ENCODE measurements at regions not wholly inside any gene's neighbourhood (a gene's known extent, or its start where the extent isn't known, plus 50 kb on each side); places are given as distances from the start of the nearest gene placed in this dataset.

- DNase-seq (ENCODE audit: low spot score) = no peak
Observed at GRCh38 chr14:100955201-100955600, 51.7 kb upstream of the RTL1 start.

GRCh38 chr14:100962494-100962893 lies 59.0 kb upstream of the RTL1 start:
- DNase-seq (ENCODE audit: low spot score) = no peak

GRCh38 chr14:100965296-100965695 lies 61.8 kb upstream of the RTL1 start:
- no peak for DNase-seq (ENCODE audit: low spot score)

- DNase-seq (ENCODE audit: low spot score) = no peak
Observed at GRCh38 chr14:100967178-100967577, 63.7 kb upstream of the RTL1 start.

GRCh38 chr14:100967930-100968329 lies 64.4 kb upstream of the RTL1 start:
- DNase-seq (ENCODE audit: low spot score) = no peak

- no peak for DNase-seq (ENCODE audit: low spot score)
Observed at GRCh38 chr14:100972118-100972897, 68.8 kb upstream of the RTL1 start.

- DNase-seq (ENCODE audit: low spot score) = no peak
Observed at GRCh38 chr14:100975671-100976070, 72.1 kb upstream of the RTL1 start.

GRCh38 chr14:100979079-100979478 lies 75.6 kb upstream of the RTL1 start:
- DNase-seq (ENCODE audit: low spot score) = no peak

GRCh38 chr14:100979780-100980179 lies 76.3 kb upstream of the RTL1 start:
- DNase-seq (ENCODE audit: low spot score) = no peak

GRCh38 chr14:100980823-100981222 lies 77.3 kb upstream of the RTL1 start:
- DNase-seq (ENCODE audit: low spot score) = no peak

GRCh38 chr14:100981809-100982208 lies 78.3 kb upstream of the RTL1 start:
- DNase-seq (ENCODE audit: low spot score) = no peak

- no peak for DNase-seq (ENCODE audit: low spot score)
Observed at GRCh38 chr14:100982353-100982752, 78.8 kb upstream of the RTL1 start.

- no peak for DNase-seq (ENCODE audit: low spot score)
Observed at GRCh38 chr14:100982762-100983161, 79.2 kb upstream of the RTL1 start.

GRCh38 chr14:100983710-100984109 lies 80.2 kb upstream of the RTL1 start:
- DNase-seq (ENCODE audit: low spot score) = no peak

- no peak for DNase-seq (ENCODE audit: low spot score)
Observed at GRCh38 chr14:100988011-100988410, 84.5 kb upstream of the RTL1 start.

GRCh38 chr14:100988411-100988900 lies 84.9 kb upstream of the RTL1 start:
- DNase-seq (ENCODE audit: low spot score) = no peak

GRCh38 chr14:100988956-100989355 lies 85.4 kb upstream of the RTL1 start:
- no peak for DNase-seq (ENCODE audit: low spot score)

- DNase-seq (ENCODE audit: low spot score) = no peak
Observed at GRCh38 chr14:100989924-100990323, 86.4 kb upstream of the RTL1 start.

- DNase-seq (ENCODE audit: low spot score) = no peak
Observed at GRCh38 chr14:100994082-100994481, 90.6 kb upstream of the RTL1 start.

GRCh38 chr14:100994756-100995330 lies 91.3 kb upstream of the RTL1 start:
- no peak for DNase-seq (ENCODE audit: low spot score)

- DNase-seq (ENCODE audit: low spot score) = no peak
Observed at GRCh38 chr14:101000711-101001250, 97.3 kb upstream of the RTL1 start.

- DNase-seq (ENCODE audit: low spot score) = no peak
Observed at GRCh38 chr14:101001311-101002069, 98.0 kb upstream of the RTL1 start.
